GM19395 (cell line): ENCODE measurements at regions not wholly inside any gene's neighbourhood (a gene's known extent, or its start where the extent isn't known, plus 50 kb on each side); places are given as distances from the start of the nearest gene placed in this dataset.

Experiments used
- ATAC-seq: cut with Tn5 transposase; IDR thresholded peaks from one replicate; pipeline ENCODE4 v1.9.1; 2021; ENCODE audit warnings: mild to moderate bottlenecking, moderate library complexity; ENCODE audit not compliant: unreplicated experiment

DNA sequence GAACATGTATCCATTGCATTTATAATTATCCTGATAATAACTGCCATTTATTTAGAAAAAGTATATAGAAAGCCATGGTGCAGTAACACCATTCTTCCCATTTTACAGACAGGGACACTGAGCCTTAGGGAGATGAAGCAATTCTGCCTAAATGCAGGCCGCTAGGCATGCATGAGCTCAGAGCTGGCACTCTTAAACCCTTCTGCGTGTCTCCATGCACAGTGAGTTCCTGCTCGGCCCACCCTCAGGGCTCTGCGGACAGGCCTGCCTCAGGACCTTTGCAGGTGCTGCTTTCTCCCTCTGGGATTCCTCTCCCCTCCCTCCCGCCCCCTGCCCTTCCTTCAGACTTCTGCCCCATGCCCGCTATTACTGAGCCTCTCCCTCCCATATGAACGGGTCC lies 54.3 kb upstream of the WSB1 start:
- ATAC-seq: no peak

DNA sequence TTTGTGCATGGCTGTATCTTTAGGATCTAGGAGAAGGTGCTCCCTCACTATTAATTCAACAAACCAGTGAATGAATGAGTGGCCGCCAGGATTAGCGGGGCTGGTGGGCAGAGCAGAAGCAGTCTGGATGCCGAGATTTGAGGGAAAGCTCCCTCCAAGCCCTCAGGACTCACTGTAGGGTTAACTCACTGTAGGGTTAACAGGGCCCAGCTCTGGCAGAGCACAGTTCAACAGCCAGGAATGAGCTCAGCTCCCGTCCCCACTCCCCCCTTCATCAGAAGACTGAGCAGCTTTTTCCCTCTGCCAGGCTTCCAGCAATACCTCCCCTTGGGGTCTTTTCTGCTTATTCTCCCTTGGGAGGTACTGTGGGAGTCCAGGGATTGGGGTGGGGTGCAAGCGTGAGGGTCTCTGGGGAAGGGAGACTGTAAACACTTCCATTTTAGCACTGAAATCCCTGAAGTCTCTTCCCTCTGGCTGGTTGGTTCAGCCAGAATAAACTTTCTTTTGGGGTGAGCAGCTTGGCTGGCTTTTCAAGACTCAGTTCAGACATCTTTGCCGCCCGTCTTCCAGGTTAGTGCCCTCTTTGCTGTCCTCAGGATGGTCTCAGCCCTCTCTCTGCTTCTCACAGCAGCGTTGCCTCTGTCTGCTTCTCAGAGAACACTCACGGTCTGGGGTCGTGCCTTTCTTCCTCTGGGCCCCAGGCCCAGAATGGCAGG lies 53.7 kb upstream of the WSB1 start:
- no peak for ATAC-seq

DNA sequence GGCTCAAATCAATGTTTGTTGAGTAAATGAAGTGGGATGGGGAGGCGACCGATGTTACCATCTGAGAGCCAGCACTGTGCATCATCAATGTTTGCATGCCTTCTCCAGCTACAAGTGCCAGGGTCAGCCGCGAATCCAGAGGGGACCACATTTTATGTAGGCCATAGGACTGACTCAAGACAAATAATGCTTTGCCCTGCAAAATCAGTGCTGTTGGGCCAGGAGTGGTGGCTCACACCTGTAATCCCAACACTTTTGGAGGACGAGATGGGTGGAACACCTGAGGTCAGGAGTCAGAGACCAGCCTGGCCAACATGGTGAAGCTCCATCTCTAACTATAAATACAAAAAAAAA lies 53.1 kb upstream of the WSB1 start:
- no peak for ATAC-seq

DNA sequence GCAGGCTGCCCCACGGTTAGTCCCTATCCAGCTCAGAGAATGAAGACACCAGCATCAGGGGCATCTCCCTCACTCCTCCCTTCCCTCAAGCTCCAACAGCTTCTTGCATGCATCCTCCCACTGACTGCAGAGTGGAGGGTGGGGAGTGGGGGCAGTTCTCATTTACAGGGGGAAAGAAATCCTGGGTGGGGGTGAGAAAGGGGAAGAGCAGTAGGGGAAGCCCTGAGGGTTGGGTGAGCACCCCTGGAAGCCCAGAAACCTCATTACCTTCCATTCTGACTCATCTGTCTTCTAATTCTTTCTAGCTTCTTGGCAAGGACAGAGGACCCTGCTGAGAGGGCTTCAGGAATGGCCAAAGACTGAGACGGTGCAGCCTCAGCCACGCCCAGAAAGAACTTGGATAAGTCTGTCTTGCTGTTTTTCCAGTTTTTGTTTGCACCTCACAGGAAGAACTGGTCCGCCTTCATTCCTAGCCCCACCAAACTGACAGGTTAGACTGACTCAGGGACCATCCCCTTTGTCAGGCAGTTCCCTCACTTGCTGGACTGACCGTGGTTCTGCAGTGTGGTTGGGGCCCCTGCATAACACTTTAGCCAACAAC lies 52.5 kb upstream of the WSB1 start:
- peak; percentile 58 for ATAC-seq

DNA sequence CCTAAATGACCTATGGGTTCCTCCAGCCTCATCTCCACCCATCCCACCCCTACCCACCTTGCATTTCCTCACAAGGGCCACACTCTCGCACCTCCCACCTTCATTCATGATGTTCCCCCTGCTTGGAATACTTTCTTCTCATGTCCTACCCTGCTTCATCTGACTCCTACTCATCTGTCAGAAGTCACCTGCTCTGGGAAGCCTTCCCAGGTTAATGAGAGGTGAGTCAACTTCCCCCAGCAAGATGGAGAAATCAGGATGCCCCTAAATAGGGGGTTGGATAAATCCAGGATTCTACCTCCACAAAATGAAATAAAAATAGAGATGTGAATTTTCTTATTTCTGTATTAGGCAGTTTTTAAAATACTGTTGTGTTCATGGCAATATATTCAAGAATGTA lies 51.0 kb upstream of the WSB1 start:
- ATAC-seq: no peak

DNA sequence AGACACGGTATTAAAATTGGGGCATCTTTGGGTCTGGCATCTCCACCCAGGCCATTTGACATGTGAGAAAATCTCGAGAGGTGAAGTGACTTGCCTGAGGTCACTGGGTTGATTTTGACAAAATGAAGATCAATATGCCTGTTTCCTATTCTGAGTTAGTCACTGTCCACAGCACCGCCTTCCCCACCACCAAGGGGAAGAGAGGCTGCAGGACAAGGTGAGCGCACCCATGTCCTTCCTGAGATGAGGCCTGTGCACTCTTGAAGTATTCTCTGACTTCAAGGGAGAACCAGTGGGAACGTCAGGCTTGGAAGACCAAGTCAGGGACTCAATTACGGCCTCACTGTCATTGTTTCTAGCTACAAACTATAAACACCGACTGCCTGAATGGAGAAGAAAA lies 49.9 kb upstream of the WSB1 start:
- no peak for ATAC-seq
